B cell (primary cell): ENCODE measurements at regions not wholly inside any gene's neighbourhood (a gene's known extent, or its start where the extent isn't known, plus 50 kb on each side); places are given as distances from the start of the nearest gene placed in this dataset.

Experiments
- EZH2 ChIP-seq: IDR thresholded peaks from 2 replicates; pipeline ENCODE4 v1.6.1; 2012; ENCODE audit warnings: borderline replicate concordance, low read depth, mild to moderate bottlenecking, moderate library complexity, low read length; ENCODE audit not compliant: insufficient read depth, poor library complexity, severe bottlenecking
- TF ChIP-seq, protein P1 (sequence below): fragments of 200-600 bp; IDR thresholded peaks from one replicate; pipeline ENCODE4 v1.8.0; 2022; ENCODE audit warnings: antibody characterized with exemption, mild to moderate bottlenecking

DNA sequence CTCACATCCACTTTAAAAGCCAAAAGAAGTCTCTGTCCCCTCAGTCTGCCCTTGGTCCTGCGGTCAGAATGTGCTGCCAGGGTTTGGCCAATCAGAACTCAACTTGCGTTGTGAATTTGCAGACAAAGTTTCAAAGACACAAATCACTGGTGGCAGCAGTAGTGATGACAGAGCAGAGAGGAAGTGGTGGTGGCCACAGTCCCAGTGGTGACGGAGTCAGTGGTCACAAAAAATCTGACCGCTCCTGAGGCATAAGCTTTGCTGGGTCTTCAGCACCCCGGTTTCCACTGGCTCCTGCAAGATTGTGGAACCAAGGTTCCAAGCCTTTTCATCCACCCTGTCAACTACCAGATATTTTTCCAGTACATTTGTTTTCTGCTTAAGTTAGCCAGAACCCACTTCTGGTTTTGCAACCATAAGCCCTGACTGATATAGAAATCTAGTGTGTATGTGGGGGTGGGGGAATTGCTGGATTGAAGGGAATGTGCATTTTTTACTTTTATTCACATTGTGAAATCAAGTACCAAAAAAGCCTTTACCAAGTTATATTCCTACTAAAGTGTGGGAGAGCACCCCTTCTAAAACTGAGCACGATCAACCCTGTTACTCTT lies 112.3 kb downstream of the TMPRSS5 start:
- TF ChIP-seq, protein P1, sequence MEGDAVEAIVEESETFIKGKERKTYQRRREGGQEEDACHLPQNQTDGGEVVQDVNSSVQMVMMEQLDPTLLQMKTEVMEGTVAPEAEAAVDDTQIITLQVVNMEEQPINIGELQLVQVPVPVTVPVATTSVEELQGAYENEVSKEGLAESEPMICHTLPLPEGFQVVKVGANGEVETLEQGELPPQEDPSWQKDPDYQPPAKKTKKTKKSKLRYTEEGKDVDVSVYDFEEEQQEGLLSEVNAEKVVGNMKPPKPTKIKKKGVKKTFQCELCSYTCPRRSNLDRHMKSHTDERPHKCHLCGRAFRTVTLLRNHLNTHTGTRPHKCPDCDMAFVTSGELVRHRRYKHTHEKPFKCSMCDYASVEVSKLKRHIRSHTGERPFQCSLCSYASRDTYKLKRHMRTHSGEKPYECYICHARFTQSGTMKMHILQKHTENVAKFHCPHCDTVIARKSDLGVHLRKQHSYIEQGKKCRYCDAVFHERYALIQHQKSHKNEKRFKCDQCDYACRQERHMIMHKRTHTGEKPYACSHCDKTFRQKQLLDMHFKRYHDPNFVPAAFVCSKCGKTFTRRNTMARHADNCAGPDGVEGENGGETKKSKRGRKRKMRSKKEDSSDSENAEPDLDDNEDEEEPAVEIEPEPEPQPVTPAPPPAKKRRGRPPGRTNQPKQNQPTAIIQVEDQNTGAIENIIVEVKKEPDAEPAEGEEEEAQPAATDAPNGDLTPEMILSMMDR, result no peak
- no peak for TF ChIP-seq EZH2
